ENCODE measurements at regions not wholly inside any gene's neighbourhood (a gene's known extent, or its start where the extent isn't known, plus 50 kb on each side); places are given as distances from the start of the nearest gene placed in this dataset.

- RAD21 ChIA-PET (ENCODE audit: unreplicated experiment) = no interaction called here
- FAIRE-seq = no peak
Measured at GRCh38 chr2:66846887-66847286, 412.0 kb downstream of the MEIS1 start.

GRCh38 chr2:66849153-66849755 lies 414.3 kb downstream of the MEIS1 start:
- WGBS (ENCODE audit: insufficient coverage, insufficient replicate concordance, low lambda C conversion rate, missing lambda C conversion rate) = 37% methylated on average over 9 of the region's 9 CpGs
- Histone ChIP-seq H3K4me1 (ENCODE audit: control insufficient read depth, insufficient read depth, low read length) (no peaks in the 10 kb centered on the region), H3K4me2 (ENCODE audit: control insufficient read depth, insufficient read depth) (no peak overlapping the region), H3K9ac (ENCODE audit: control insufficient read depth, insufficient read depth, low read length) (no peak overlapping the region), H3K36me3 (ENCODE audit: control insufficient read depth in 2 of 2, insufficient read depth in 2 of 2, low read length in 1 of 2) (no peaks in the 10 kb centered on the region), H3K79me2 (ENCODE audit: control insufficient read depth, insufficient read depth, low read length) (no peaks in the 10 kb centered on the region), H3K4me3 (no peak overlapping the region), H3K9me3 (replicated peaks; ENCODE audit: control insufficient read depth, insufficient read depth, low read length) (no peaks in the 10 kb centered on the region), H3K27me3 (replicated peaks in 1 of 2; ENCODE audit: control insufficient read depth in 2 of 2, insufficient read depth in 2 of 2, low read length in 1 of 2) (no peaks in the 10 kb centered on the region; a peak in 1 of 4 replicates), H3K27ac (ENCODE audit: control insufficient read depth, insufficient read depth) (no peak overlapping the region), H2AFZ (ENCODE audit: control insufficient read depth, low read depth, low read length) (no peak overlapping the region), H4K20me1 (ENCODE audit: control insufficient read depth, insufficient read depth) (no peaks in the 10 kb centered on the region)
- no peak for DNase-seq (ENCODE audit: low read depth, low spot score)
- no peak for FAIRE-seq
- CTCF ChIA-PET = no interaction called here
- RAD21 ChIA-PET (ENCODE audit: unreplicated experiment) = no interaction called here
- BruUV-seq (replicated peaks) = no TSS peak
- no peak for ATAC-seq
- intact Hi-C loops (cut with micrococcal nuclease; ENCODE audit: unreplicated experiment) = no loop called here
- POLR2A ChIA-PET = no interaction called here
- SMC1A ChIA-PET (ENCODE audit: uncharacterized antibody, unreplicated experiment) = interaction anchor here (1.1 kb wide), 1 partner anchor 7 kb away, joined by 3 read pairs; no protein-coding TSS in a partner anchor
- in situ Hi-C loops (cut with MboI) = no loop called here
- no peak for TF ChIP-seq E4F1 (IDR thresholded peaks at IDR 0.05; ENCODE audit: borderline replicate concordance, partially characterized antibody)
- TF ChIP-seq MYC (IDR thresholded peaks at IDR 0.05; ENCODE audit: insufficient read depth, insufficient read length, insufficient replicate concordance, low read length, severe bottlenecking) = no peak
- TF ChIP-seq ZNF592 (IDR thresholded peaks at IDR 0.05) = no peak
- TF ChIP-seq WRNIP1 (IDR thresholded peaks at IDR 0.05; ENCODE audit: borderline replicate concordance, low read depth, low read length) = no peak
- no peak for TF ChIP-seq ETV6 (conservative IDR thresholded peaks at IDR 0.05 in 1 of 2, IDR thresholded peaks at IDR 0.05 in 1 of 2; ENCODE audit: borderline replicate concordance in 1 of 2, low read depth in 1 of 2)

More at GRCh38 chr2:66846887-66847286, 412.0 kb downstream of the MEIS1 start:
- no peaks in the 10 kb centered on the region for H3K9me3 ChIP-seq (replicated peaks; ENCODE audit: control insufficient read depth, insufficient read depth, low read length)
- ChIA-PET CTCF (no interaction called here), POLR2A (no interaction called here), SMC1A (ENCODE audit: uncharacterized antibody, unreplicated experiment) (no interaction called here)
- no peak overlapping the region for H3K4me3 ChIP-seq
- DNase-seq (ENCODE audit: low read depth, low spot score) (no peak), ATAC-seq (no peak)
- H3K9ac ChIP-seq (ENCODE audit: control insufficient read depth, insufficient read depth, low read length) = no peak overlapping the region
- in situ Hi-C loops (cut with MboI) = no loop called here
- no peak for TF ChIP-seq SMAD1 (IDR thresholded peaks at IDR 0.05; ENCODE audit: low read depth, partially characterized antibody)
- TF ChIP-seq NR2F1 (conservative IDR thresholded peaks at IDR 0.05) = no peak
- no peak for TF ChIP-seq NFIC (IDR thresholded peaks at IDR 0.05; ENCODE audit: low read depth, low read length)
- TF ChIP-seq TCF7 (IDR thresholded peaks at IDR 0.05; ENCODE audit: borderline replicate concordance) = no peak
- TF ChIP-seq ZNF384 (IDR thresholded peaks at IDR 0.05; ENCODE audit: borderline replicate concordance, low read depth, low read length) = no peak
- no peak for TF ChIP-seq ZNF207 (IDR thresholded peaks at IDR 0.05; ENCODE audit: borderline replicate concordance)
- no TSS peak for BruUV-seq (replicated peaks)
- no peaks in the 10 kb centered on the region for H4K20me1 ChIP-seq (ENCODE audit: control insufficient read depth, insufficient read depth)
- H3K36me3 ChIP-seq (ENCODE audit: control insufficient read depth in 2 of 2, insufficient read depth in 2 of 2, low read length in 1 of 2) = no peaks in the 10 kb centered on the region
- H2AFZ ChIP-seq (ENCODE audit: control insufficient read depth, low read depth, low read length) = no peak overlapping the region
- H3K27me3 ChIP-seq (replicated peaks in 1 of 2; ENCODE audit: control insufficient read depth in 2 of 2, insufficient read depth in 2 of 2, low read length in 1 of 2) = no peaks in the 10 kb centered on the region
- intact Hi-C loops (cut with micrococcal nuclease; ENCODE audit: unreplicated experiment) = no loop called here
- WGBS (ENCODE audit: insufficient coverage, insufficient replicate concordance, low lambda C conversion rate, missing lambda C conversion rate) = 3% methylated on average over 2 of the region's 2 CpGs
- H3K79me2 ChIP-seq (ENCODE audit: control insufficient read depth, insufficient read depth, low read length) = no peaks in the 10 kb centered on the region
- no peak overlapping the region for H3K27ac ChIP-seq (ENCODE audit: control insufficient read depth, insufficient read depth)
- no peaks in the 10 kb centered on the region for H3K4me1 ChIP-seq (ENCODE audit: control insufficient read depth, insufficient read depth, low read length)
- no peak overlapping the region for H3K4me2 ChIP-seq (ENCODE audit: control insufficient read depth, insufficient read depth)

All from GM12878 (cell line).